ENCODE measurements at regions not wholly inside any gene's neighbourhood (a gene's known extent, or its start where the extent isn't known, plus 50 kb on each side); places are given as distances from the start of the nearest gene placed in this dataset.
"Not testable (repeated sequence)": the region's sequence is repeated elsewhere in the genome, so short reads cannot be mapped to it uniquely, and the experiment has no call there.

- no peak for FAIRE-seq
These were observed 134.1 kb downstream of the COX18 start for GRCh38 chr4:72935462-72935861.

- FAIRE-seq: no peak
These were observed 136.5 kb downstream of the COX18 start for GRCh38 chr4:72933029-72933428.

- no peak for FAIRE-seq
These were observed 138.2 kb downstream of the COX18 start for GRCh38 chr4:72931346-72931745.

- not testable (repeated sequence) for FAIRE-seq
These were observed 139.8 kb downstream of the COX18 start for GRCh38 chr4:72929596-72930274.

GRCh38 chr4:72924814-72925213 is 144.7 kb downstream of the COX18 start:
- FAIRE-seq: no peak

- FAIRE-seq: no peak
These were observed 149.6 kb downstream of the COX18 start for GRCh38 chr4:72919937-72920336.

- no peak for FAIRE-seq
These were observed 150.1 kb downstream of the COX18 start for GRCh38 chr4:72919464-72919863.

- no peak for FAIRE-seq
These were observed 151.2 kb downstream of the COX18 start for GRCh38 chr4:72918362-72918761.

GRCh38 chr4:72911316-72911715 is 158.2 kb downstream of the COX18 start:
- FAIRE-seq: no peak

- no peak for FAIRE-seq
These were observed 160.1 kb downstream of the COX18 start for GRCh38 chr4:72909461-72909860.

GRCh38 chr4:72902354-72902753 is 167.2 kb downstream of the COX18 start:
- FAIRE-seq: no peak

- no peak for FAIRE-seq
These were observed 168.0 kb downstream of the COX18 start for GRCh38 chr4:72901553-72901952.

- no peak for FAIRE-seq
These were observed 168.6 kb downstream of the COX18 start for GRCh38 chr4:72900952-72901351.

GRCh38 chr4:72899621-72900020 is 169.9 kb downstream of the COX18 start:
- no peak for FAIRE-seq

GRCh38 chr4:72899214-72899613 is 170.3 kb downstream of the COX18 start:
- FAIRE-seq: no peak

GRCh38 chr4:72896515-72896914 is 173.0 kb downstream of the COX18 start:
- no peak for FAIRE-seq

GRCh38 chr4:72895408-72895807 is 174.1 kb downstream of the COX18 start:
- FAIRE-seq: no peak

- FAIRE-seq: no peak
These were observed 176.0 kb downstream of the COX18 start for GRCh38 chr4:72893354-72894066.

- FAIRE-seq: no peak
These were observed 181.2 kb downstream of the COX18 start for GRCh38 chr4:72888331-72888730.

- no peak for FAIRE-seq
These were observed 182.4 kb downstream of the COX18 start for GRCh38 chr4:72887152-72887551.

- FAIRE-seq: no peak
These were observed 182.9 kb downstream of the COX18 start for GRCh38 chr4:72886602-72887001.

- FAIRE-seq: not testable (repeated sequence)
These were observed 185.3 kb downstream of the COX18 start for GRCh38 chr4:72884225-72884624.

GRCh38 chr4:72876946-72877345 is 192.6 kb downstream of the COX18 start:
- no peak for FAIRE-seq

GRCh38 chr4:72875545-72875944 is 194.0 kb downstream of the COX18 start:
- no peak for FAIRE-seq

GRCh38 chr4:72875138-72875537 is 194.4 kb downstream of the COX18 start:
- FAIRE-seq: no peak

Measured in TTC549 (cell line).